HEK293 (cell line): ENCODE measurements at regions not wholly inside any gene's neighbourhood (a gene's known extent, or its start where the extent isn't known, plus 50 kb on each side); places are given as distances from the start of the nearest gene placed in this dataset.

Experiments
- CTCF ChIA-PET: fragments of 350-600 bp; formaldehyde crosslinking; extraction: SDS; loops from one replicate; lab custom pipeline; 2021; ENCODE audit warnings: antibody characterized with exemption; lab: Yijun Ruan, JAX
- POLR2A ChIA-PET: fragments of 300-600 bp; formaldehyde crosslinking; extraction: SDS; loops from one replicate; lab custom pipeline; 2020; ENCODE audit warnings: antibody characterized with exemption, inconsistent platforms; lab: Yijun Ruan, JAX
- H3K27ac ChIP-seq: fragments of 200-500 bp; sonication (Bioruptor generic); 2 replicates; pipeline ENCODE4 v1.5.1; 2014; ENCODE audit warnings: low read depth, low read length, control low read depth, inconsistent platforms; ENCODE audit errors: extremely low read depth
- H3K36me3 ChIP-seq, 2 experiments: fragments of 200-500 bp in 1 of 2; sonication (Bioruptor generic) in 1 of 2; 1 replicate in 1 of 2; 2 replicates in 1 of 2; pipeline ENCODE4 v1.5.1; 2014 to 2017; ENCODE audit warnings: inconsistent platforms in 2 of 2, low read length in 2 of 2; ENCODE audit not compliant: control insufficient read depth in 2 of 2, insufficient read depth in 1 of 2
- H3K4me1 ChIP-seq: fragments of 200-500 bp; sonication (Bioruptor generic); 2 replicates; pipeline ENCODE4 v1.5.1; 2014; ENCODE audit warnings: mild to moderate bottlenecking, low read length, inconsistent platforms; ENCODE audit not compliant: control insufficient read depth, insufficient read depth
- H3K4me3 ChIP-seq: 2 replicates; pipeline ENCODE4 v1.5.1; 2011; ENCODE audit warnings: low read depth, mild to moderate bottlenecking, control low read depth, low read length, moderate library complexity
- H3K9me3 ChIP-seq: fragments of 200-500 bp; sonication (Bioruptor generic); 2 replicates; pipeline ENCODE4 v1.5.1; 2014; ENCODE audit warnings: low read depth, low read length, inconsistent platforms; ENCODE audit not compliant: control insufficient read depth, insufficient read depth
- GLIS1 ChIP-seq: fragments of 450-650 bp; formaldehyde crosslinking; IDR thresholded peaks from 2 replicates; pipeline ENCODE4 v1.5.1; 2016; ENCODE audit warnings: missing biosample characterization, missing genetic modification characterization
- KLF1 ChIP-seq: fragments of 450-650 bp; formaldehyde crosslinking; IDR thresholded peaks from 2 replicates; pipeline ENCODE4 v1.5.1; 2016; ENCODE audit warnings: missing biosample characterization, missing genetic modification characterization
- KLF10 ChIP-seq: fragments of 450-650 bp; IDR thresholded peaks from 2 replicates; pipeline ENCODE4 v1.5.1; 2018; ENCODE audit warnings: missing biosample characterization, mild to moderate bottlenecking, missing genetic modification characterization
- MYNN ChIP-seq: fragments of 450-650 bp; formaldehyde crosslinking; IDR thresholded peaks from 2 replicates; pipeline ENCODE4 v1.5.1; 2016; ENCODE audit warnings: missing biosample characterization, missing genetic modification characterization, borderline replicate concordance
- RBAK ChIP-seq: fragments of 450-650 bp; formaldehyde crosslinking; IDR thresholded peaks from 2 replicates; pipeline ENCODE4 v1.5.1; 2016; ENCODE audit warnings: missing biosample characterization, missing genetic modification characterization
- SALL2 ChIP-seq: fragments of 450-650 bp; formaldehyde crosslinking; IDR thresholded peaks from 2 replicates; pipeline ENCODE4 v1.5.0; 2017; ENCODE audit warnings: missing biosample characterization, mild to moderate bottlenecking, missing genetic modification characterization, borderline replicate concordance
- ZBTB10 ChIP-seq: fragments of 450-650 bp; formaldehyde crosslinking; IDR thresholded peaks from 2 replicates; pipeline ENCODE4 v1.5.1; 2016; ENCODE audit warnings: missing biosample characterization, missing genetic modification characterization
- ZBTB21 ChIP-seq: fragments of 450-650 bp; formaldehyde crosslinking; IDR thresholded peaks from 2 replicates; pipeline ENCODE4 v1.5.1; 2017; ENCODE audit warnings: missing biosample characterization, missing genetic modification characterization
- ZFP3 ChIP-seq: fragments of 450-650 bp; formaldehyde crosslinking; IDR thresholded peaks from 2 replicates; pipeline ENCODE4 v1.5.1; 2016; ENCODE audit warnings: low read depth, missing biosample characterization, missing genetic modification characterization
- ZNF121 ChIP-seq: fragments of 450-650 bp; formaldehyde crosslinking; IDR thresholded peaks from 2 replicates; pipeline ENCODE4 v1.5.1; 2016; ENCODE audit warnings: missing biosample characterization, missing genetic modification characterization
- ZNF148 ChIP-seq: fragments of 450-650 bp; formaldehyde crosslinking; IDR thresholded peaks from 2 replicates; pipeline ENCODE4 v1.5.0; 2017; ENCODE audit warnings: missing biosample characterization, missing genetic modification characterization, borderline replicate concordance
- ZNF211 ChIP-seq: fragments of 450-650 bp; formaldehyde crosslinking; IDR thresholded peaks from 2 replicates; pipeline ENCODE4 v1.5.1; 2016; ENCODE audit warnings: low read depth, missing biosample characterization, missing genetic modification characterization
- ZNF223 ChIP-seq: fragments of 450-650 bp; formaldehyde crosslinking; IDR thresholded peaks from 2 replicates; pipeline ENCODE4 v1.5.1; 2016; ENCODE audit warnings: missing biosample characterization, missing genetic modification characterization
- ZNF311 ChIP-seq: fragments of 450-650 bp; formaldehyde crosslinking; IDR thresholded peaks from 2 replicates; pipeline ENCODE4 v1.5.1; 2017; ENCODE audit warnings: missing biosample characterization, missing genetic modification characterization, borderline replicate concordance
- ZNF362 ChIP-seq: fragments of 450-650 bp; formaldehyde crosslinking; IDR thresholded peaks from 2 replicates; pipeline ENCODE4 v1.5.1; 2016; ENCODE audit warnings: missing biosample characterization, missing genetic modification characterization
- ZNF391 ChIP-seq: fragments of 450-650 bp; formaldehyde crosslinking; IDR thresholded peaks from 2 replicates; pipeline ENCODE4 v1.5.1; 2016; ENCODE audit warnings: low read depth, missing biosample characterization, missing genetic modification characterization, borderline replicate concordance
- ZNF549 ChIP-seq: fragments of 450-650 bp; IDR thresholded peaks from 2 replicates; pipeline ENCODE4 v1.5.1; 2018; ENCODE audit warnings: missing biosample characterization, missing genetic modification characterization, mild to moderate bottlenecking, inconsistent platforms, moderate library complexity
- ZNF558 ChIP-seq: fragments of 450-650 bp; formaldehyde crosslinking; IDR thresholded peaks from 2 replicates; pipeline ENCODE4 v1.5.1; 2016; ENCODE audit warnings: missing biosample characterization, missing genetic modification characterization
- ZNF560 ChIP-seq: fragments of 450-650 bp; formaldehyde crosslinking; IDR thresholded peaks from 2 replicates; pipeline ENCODE4 v1.5.1; 2017; ENCODE audit warnings: missing biosample characterization, missing genetic modification characterization, borderline replicate concordance
- ZNF623 ChIP-seq: fragments of 450-650 bp; formaldehyde crosslinking; IDR thresholded peaks from 2 replicates; pipeline ENCODE4 v1.5.1; 2016; ENCODE audit warnings: missing biosample characterization, missing genetic modification characterization
- ZNF654 ChIP-seq: fragments of 450-650 bp; formaldehyde crosslinking; IDR thresholded peaks from 2 replicates; pipeline ENCODE4 v1.5.1; 2016; ENCODE audit warnings: low read depth, missing biosample characterization, missing genetic modification characterization
- ZNF76 ChIP-seq: fragments of 450-650 bp; formaldehyde crosslinking; IDR thresholded peaks from 2 replicates; pipeline ENCODE4; 2016; ENCODE audit warnings: low read depth, missing biosample characterization, missing genetic modification characterization, borderline replicate concordance
- ZNF792 ChIP-seq: fragments of 450-650 bp; formaldehyde crosslinking; IDR thresholded peaks from 2 replicates; pipeline ENCODE4 v1.5.1; 2016; ENCODE audit warnings: missing biosample characterization, missing genetic modification characterization

GRCh38 chr4:27316176-27316575 is 455.5 kb downstream of the STIM2 start (continued):
- TF ChIP-seq ZNF311, result no peak
- TF ChIP-seq ZBTB10 (tag by site-specific recombination), result no peak
- TF ChIP-seq KLF1 (tag by site-specific recombination), result no peak
- no peak for TF ChIP-seq ZFP3 (tag by site-specific recombination)
- TF ChIP-seq ZNF560 (tag by site-specific recombination), result no peak
- TF ChIP-seq GLIS1, result no peak
- no peak for TF ChIP-seq ZNF223 (tag by site-specific recombination)
- TF ChIP-seq MYNN (tag by site-specific recombination), result no peak

- ChIA-PET POLR2A (no interaction called here), CTCF (interaction anchor here (0.7 to 2.5 kb wide), 5 partner anchors 34 to 270 kb away, joined by 3 to 15 read pairs (median 5); no protein-coding TSS in a partner anchor)
- H3K4me1 ChIP-seq, result no peaks in the 10 kb centered on the region
- no peak overlapping the region for H3K4me3 ChIP-seq
- H3K27ac ChIP-seq, result no peak overlapping the region
- H3K36me3 ChIP-seq, result no peaks in the 10 kb centered on the region
- TF ChIP-seq KLF10 (tag by site-specific recombination) (no peak), ZNF76 (tag by site-specific recombination) (no peak), ZNF654 (tag by site-specific recombination) (peak; percentile 38)
- H3K9me3 ChIP-seq, result no peaks in the 10 kb centered on the region
Observed at GRCh38 chr4:27318740-27319139, 458.1 kb downstream of the STIM2 start.

- TF ChIP-seq SALL2 (tag by site-specific recombination), result no peak
- Histone ChIP-seq H3K36me3 (no peaks in the 10 kb centered on the region), H3K9me3 (no peaks in the 10 kb centered on the region), H3K27ac (no peak overlapping the region), H3K4me3 (no peak overlapping the region), H3K4me1 (no peaks in the 10 kb centered on the region)
- ChIA-PET POLR2A (no interaction called here), CTCF (no interaction called here)
Observed at GRCh38 chr4:27326991-27327390, 466.4 kb downstream of the STIM2 start.

- Histone ChIP-seq H3K36me3 (no peaks in the 10 kb centered on the region), H3K4me3 (no peak overlapping the region), H3K27ac (no peak overlapping the region), H3K4me1 (no peaks in the 10 kb centered on the region), H3K9me3 (no peaks in the 10 kb centered on the region)
- ChIA-PET CTCF (no interaction called here), POLR2A (no interaction called here)
- TF ChIP-seq ZNF121 (tag by site-specific recombination) (no peak), SALL2 (tag by site-specific recombination) (no peak), ZNF623 (tag by site-specific recombination) (no peak), ZNF558 (tag by site-specific recombination) (no peak), ZBTB21 (tag by site-specific recombination) (no peak), ZNF362 (tag by site-specific recombination) (no peak), ZNF560 (tag by site-specific recombination) (no peak), ZNF391 (tag by site-specific recombination) (no peak), ZNF549 (no peak), ZNF211 (tag by site-specific recombination) (no peak), ZNF792 (tag by site-specific recombination) (no peak), ZNF148 (tag by site-specific recombination) (no peak), RBAK (tag by site-specific recombination) (no peak)
Observed at GRCh38 chr4:27327421-27328181, 467.0 kb downstream of the STIM2 start.
